Colonic mucosa (tissue), 4 donors: ENCODE measurements at regions not wholly inside any gene's neighbourhood (a gene's known extent, or its start where the extent isn't known, plus 50 kb on each side); places are given as distances from the start of the nearest gene placed in this dataset.

Source experiments
- DNase-seq: peaks from one replicate; pipeline ENCODE4 v3.0.0-alpha.2; 2020
- H3K27ac ChIP-seq: fragments of 200-600 bp; one replicate; pipeline ENCODE4 v1.8.0; 2021
- H3K27me3 ChIP-seq: fragments of 200-600 bp; one replicate; pipeline ENCODE4 v1.8.0; 2021
- H3K36me3 ChIP-seq: fragments of 200-600 bp; one replicate; pipeline ENCODE4 v1.8.0; 2021
- H3K4me1 ChIP-seq: fragments of 200-600 bp; one replicate; pipeline ENCODE4 v1.8.0; 2021; ENCODE audit warnings: mild to moderate bottlenecking
- H3K4me3 ChIP-seq: fragments of 200-600 bp; one replicate; pipeline ENCODE4 v1.8.0; 2021
- H3K9ac ChIP-seq, 2 donors: one replicate each; pipeline ENCODE4 v1.7.0; 2013; ENCODE audit warnings: control low read depth in 2 of 2, low read depth in 2 of 2, low read length in 2 of 2
- H3K9me3 ChIP-seq: fragments of 200-600 bp; one replicate; pipeline ENCODE4 v1.8.0; 2021
- intact Hi-C: fragments of 100-400 bp; cut with DNase I; formaldehyde crosslinking; loops from one replicate; pipeline ENCODE4 v1.14.1; 2022
- TF ChIP-seq, protein P1 (sequence below): fragments of 200-600 bp; IDR thresholded peaks from one replicate; pipeline ENCODE4 v1.8.0; 2022; ENCODE audit warnings: antibody characterized with exemption, mild to moderate bottlenecking
- donor health status: healthy.
- donor health status: DM: no; HTN: no; CAD: no.
- donor health status: DM: no; HTN: no; CAD: no.

DNA sequence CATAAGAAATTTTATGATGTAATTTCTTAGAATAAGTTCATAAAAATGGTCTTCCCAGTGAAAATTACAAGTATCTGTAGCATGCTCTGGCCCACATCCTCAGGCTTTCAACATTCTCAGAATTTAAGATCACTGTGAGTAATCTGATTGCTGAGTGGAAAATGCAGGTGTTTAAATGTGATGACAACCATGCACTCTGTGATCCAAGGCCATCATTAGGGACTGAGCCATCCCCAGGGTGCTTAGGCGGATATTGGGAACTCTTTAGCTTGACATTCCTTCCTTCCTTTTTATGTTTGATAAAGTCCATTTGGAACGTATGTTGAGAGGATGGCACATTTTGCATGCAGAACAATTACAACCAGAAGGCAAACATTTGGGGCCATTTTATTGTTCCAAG lies 95.5 kb downstream of the ARL4C start:
- H3K27me3 ChIP-seq: no peaks in the 10 kb centered on the region
- H3K27ac ChIP-seq: no peak overlapping the region
- H3K36me3 ChIP-seq: no peaks in the 10 kb centered on the region
- no peak for DNase-seq
- no peak overlapping the region for H3K4me3 ChIP-seq
- intact Hi-C loops: no loop called here
- no peaks in the 10 kb centered on the region for H3K9me3 ChIP-seq
- TF ChIP-seq, protein P1, sequence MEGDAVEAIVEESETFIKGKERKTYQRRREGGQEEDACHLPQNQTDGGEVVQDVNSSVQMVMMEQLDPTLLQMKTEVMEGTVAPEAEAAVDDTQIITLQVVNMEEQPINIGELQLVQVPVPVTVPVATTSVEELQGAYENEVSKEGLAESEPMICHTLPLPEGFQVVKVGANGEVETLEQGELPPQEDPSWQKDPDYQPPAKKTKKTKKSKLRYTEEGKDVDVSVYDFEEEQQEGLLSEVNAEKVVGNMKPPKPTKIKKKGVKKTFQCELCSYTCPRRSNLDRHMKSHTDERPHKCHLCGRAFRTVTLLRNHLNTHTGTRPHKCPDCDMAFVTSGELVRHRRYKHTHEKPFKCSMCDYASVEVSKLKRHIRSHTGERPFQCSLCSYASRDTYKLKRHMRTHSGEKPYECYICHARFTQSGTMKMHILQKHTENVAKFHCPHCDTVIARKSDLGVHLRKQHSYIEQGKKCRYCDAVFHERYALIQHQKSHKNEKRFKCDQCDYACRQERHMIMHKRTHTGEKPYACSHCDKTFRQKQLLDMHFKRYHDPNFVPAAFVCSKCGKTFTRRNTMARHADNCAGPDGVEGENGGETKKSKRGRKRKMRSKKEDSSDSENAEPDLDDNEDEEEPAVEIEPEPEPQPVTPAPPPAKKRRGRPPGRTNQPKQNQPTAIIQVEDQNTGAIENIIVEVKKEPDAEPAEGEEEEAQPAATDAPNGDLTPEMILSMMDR: no peak
- no peak overlapping the region for H3K9ac ChIP-seq
- no peaks in the 10 kb centered on the region for H3K4me1 ChIP-seq

DNA sequence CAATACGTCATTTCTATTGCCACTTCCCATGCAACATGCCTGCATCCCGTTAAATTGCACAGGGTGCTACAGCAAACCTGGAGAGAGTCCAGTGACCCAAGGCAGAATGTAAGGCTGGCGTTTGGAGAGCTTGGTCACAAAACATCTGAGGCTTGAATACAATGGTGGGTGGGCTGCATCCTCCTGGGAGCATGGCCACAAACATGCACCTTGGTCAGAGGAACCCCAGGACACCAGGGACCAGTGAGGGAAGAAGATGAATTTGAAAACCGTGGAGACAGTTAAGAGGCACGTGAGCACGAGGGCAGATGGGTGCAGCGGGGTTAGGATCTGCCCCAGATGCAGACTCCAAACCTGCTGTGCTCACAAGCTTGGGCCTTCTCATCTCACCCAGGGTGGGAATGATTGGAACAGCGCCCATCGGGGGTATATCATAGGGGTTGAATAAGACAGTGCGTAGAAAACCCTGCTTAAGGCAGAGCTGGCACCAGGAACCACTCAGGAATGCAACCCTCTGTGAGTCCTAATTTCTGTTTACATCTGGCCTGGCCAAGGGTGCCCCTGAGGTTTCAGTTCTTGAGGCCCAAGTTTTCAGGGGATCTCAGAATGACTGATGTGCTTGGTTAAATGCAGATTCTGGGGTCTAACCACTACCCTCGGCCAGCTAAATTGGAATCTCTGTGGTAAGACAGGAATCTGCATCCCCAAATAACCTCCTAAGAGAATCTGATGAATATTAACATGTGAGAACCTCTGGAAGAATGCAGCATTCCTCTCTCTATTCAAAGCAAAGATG lies 97.2 kb downstream of the ARL4C start:
- H3K27ac ChIP-seq: no peak overlapping the region
- H3K9ac ChIP-seq: no peak overlapping the region
- intact Hi-C loops: no loop called here
- TF ChIP-seq, protein P1: no peak
- H3K4me3 ChIP-seq: no peak overlapping the region
- no peaks in the 10 kb centered on the region for H3K4me1 ChIP-seq
- no peak for DNase-seq
- H3K36me3 ChIP-seq: no peaks in the 10 kb centered on the region
- H3K27me3 ChIP-seq: no peaks in the 10 kb centered on the region
- H3K9me3 ChIP-seq: no peaks in the 10 kb centered on the region

DNA sequence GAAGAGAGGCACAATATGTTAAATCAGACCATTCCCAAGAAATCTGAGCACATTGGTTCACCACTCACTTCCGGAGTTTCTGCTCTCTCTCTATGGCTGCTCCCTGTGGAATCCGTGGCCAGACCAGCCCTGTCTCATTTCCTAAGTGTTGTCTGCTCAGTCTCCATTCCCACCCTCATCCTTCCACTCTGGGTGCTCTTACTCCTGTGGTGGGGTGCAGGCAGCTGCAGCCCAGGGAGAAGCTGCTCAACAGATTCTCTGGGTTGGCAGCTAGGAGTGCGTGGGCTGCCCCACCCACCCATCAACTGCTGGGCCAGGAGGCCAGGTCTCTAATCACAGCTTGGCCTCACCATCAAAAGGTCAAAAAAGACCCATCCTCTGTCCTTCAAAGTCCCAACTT lies 98.3 kb downstream of the ARL4C start:
- H3K9ac ChIP-seq: no peak overlapping the region
- no peaks in the 10 kb centered on the region for H3K27me3 ChIP-seq
- DNase-seq: no peak
- H3K4me3 ChIP-seq: no peak overlapping the region
- no peaks in the 10 kb centered on the region for H3K36me3 ChIP-seq
- no peaks in the 10 kb centered on the region for H3K4me1 ChIP-seq
- no peaks in the 10 kb centered on the region for H3K9me3 ChIP-seq
- intact Hi-C loops: no loop called here
- H3K27ac ChIP-seq: no peak overlapping the region
- TF ChIP-seq, protein P1: no peak

DNA sequence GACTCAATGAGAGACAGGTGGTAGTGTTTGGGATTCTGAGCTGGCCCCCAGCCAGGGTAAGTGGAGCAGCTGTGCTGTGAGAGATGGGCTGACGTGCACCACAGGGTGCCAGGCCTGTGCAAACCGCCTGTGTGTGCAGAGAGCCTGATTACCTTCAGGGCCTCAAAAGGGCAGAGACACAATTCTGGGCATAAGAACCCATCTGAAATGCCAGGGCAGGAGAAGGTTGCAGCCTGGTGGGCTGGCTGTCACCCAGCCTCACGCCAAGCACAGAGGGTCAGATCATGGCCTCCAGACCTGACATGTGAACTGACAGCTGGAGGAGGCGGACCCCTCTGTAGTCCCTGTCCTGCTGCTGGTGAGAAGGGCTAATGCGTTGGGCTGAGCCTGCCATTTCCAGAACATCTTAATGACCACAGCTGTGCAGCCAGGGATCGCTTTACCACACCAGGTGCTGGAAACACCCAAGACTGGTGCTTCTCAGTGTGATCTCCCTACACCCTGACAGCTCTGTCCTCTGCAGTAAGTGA lies 100.9 kb downstream of the ARL4C start:
- Histone ChIP-seq H3K27me3 (no peaks in the 10 kb centered on the region), H3K4me1 (no peaks in the 10 kb centered on the region), H3K4me3 (no peak overlapping the region), H3K9ac (no peak overlapping the region), H3K27ac (no peak overlapping the region), H3K9me3 (no peaks in the 10 kb centered on the region), H3K36me3 (no peaks in the 10 kb centered on the region)
- intact Hi-C loops: no loop called here
- no peak for DNase-seq
- TF ChIP-seq, protein P1: no peak

DNA sequence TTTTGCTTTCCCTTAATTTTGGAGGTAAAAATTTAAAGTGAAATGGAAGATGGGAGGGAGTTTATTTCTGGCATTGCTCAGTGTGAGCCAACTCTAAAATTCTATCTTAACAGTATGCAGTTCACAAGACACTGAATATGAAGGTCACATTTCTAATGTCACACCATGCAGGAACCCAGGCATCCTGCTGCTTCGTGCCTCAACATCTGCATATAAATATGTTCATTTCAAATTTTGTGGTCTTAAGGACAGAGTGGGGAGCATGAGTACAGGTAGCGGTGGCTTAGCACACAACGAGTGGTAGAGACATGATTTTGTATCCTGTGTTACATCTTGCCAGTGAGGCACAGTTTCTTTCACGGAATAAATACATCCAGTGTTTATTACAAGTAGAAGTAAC lies 102.4 kb downstream of the ARL4C start:
- Histone ChIP-seq H3K27me3 (no peaks in the 10 kb centered on the region), H3K9ac (no peak overlapping the region), H3K36me3 (no peaks in the 10 kb centered on the region), H3K27ac (no peak overlapping the region), H3K4me1 (no peaks in the 10 kb centered on the region), H3K4me3 (no peak overlapping the region), H3K9me3 (no peaks in the 10 kb centered on the region)
- no peak for DNase-seq
- TF ChIP-seq, protein P1: no peak
- intact Hi-C loops: no loop called here
